Fibroblast of mammary gland (primary cell): ENCODE measurements at regions not wholly inside any gene's neighbourhood (a gene's known extent, or its start where the extent isn't known, plus 50 kb on each side); places are given as distances from the start of the nearest gene placed in this dataset.
"Not testable (repeated sequence)": the region's sequence is repeated elsewhere in the genome, so short reads cannot be mapped to it uniquely, and the experiment has no call there.

ENCODE experiments used
- DNase-seq: peaks from one replicate; pipeline ENCODE4 v3.0.0-alpha.2; 2010; ENCODE audit warnings: low read depth
- H3K4me3 ChIP-seq: 2 replicates; pipeline ENCODE4 v1.5.1; 2011; ENCODE audit warnings: low read depth, mild to moderate bottlenecking, low read length, moderate library complexity; ENCODE audit not compliant: control insufficient read depth
- CTCF ChIP-seq: conservative IDR thresholded peaks from 2 replicates; pipeline ENCODE4 v1.5.1; 2011; ENCODE audit warnings: low read depth, low read length, inconsistent platforms; ENCODE audit not compliant: control insufficient read depth, insufficient read depth

GRCh38 chr11:11206484-11206883, 146.6 kb downstream of the CSNK2A3 start:
- no peak for DNase-seq
- TF ChIP-seq CTCF, result no peak
- H3K4me3 ChIP-seq, result no peak overlapping the region

- no peak for DNase-seq
- no peak for TF ChIP-seq CTCF
Measured at GRCh38 chr11:11202885-11203284, 150.2 kb downstream of the CSNK2A3 start.

GRCh38 chr11:11201302-11201701, 151.7 kb downstream of the CSNK2A3 start:
- DNase-seq, H3K4me3 ChIP-seq: not testable (repeated sequence)

More at GRCh38 chr11:11202885-11203284, 150.2 kb downstream of the CSNK2A3 start:
- no peak overlapping the region for H3K4me3 ChIP-seq

- H3K4me3 ChIP-seq, result no peak overlapping the region
- no peak for DNase-seq
- TF ChIP-seq CTCF, result no peak
Measured at GRCh38 chr11:11192541-11192940, 160.5 kb downstream of the CSNK2A3 start.

GRCh38 chr11:11189506-11189905, 163.5 kb downstream of the CSNK2A3 start:
- no peak overlapping the region for H3K4me3 ChIP-seq
- TF ChIP-seq CTCF, result no peak
- no peak for DNase-seq

GRCh38 chr11:11186249-11186648, 166.8 kb downstream of the CSNK2A3 start:
- no peak for DNase-seq
- TF ChIP-seq CTCF, result no peak
- H3K4me3 ChIP-seq, result no peak overlapping the region

GRCh38 chr11:11182261-11182660, 170.8 kb downstream of the CSNK2A3 start:
- H3K4me3 ChIP-seq, result no peak overlapping the region
- DNase-seq, result no peak
- no peak for TF ChIP-seq CTCF
